GM18502 (cell line): ENCODE measurements at regions not wholly inside any gene's neighbourhood (a gene's known extent, or its start where the extent isn't known, plus 50 kb on each side); places are given as distances from the start of the nearest gene placed in this dataset.

Experiments
- ATAC-seq: cut with Tn5 transposase; IDR thresholded peaks from one replicate; pipeline ENCODE4 v1.9.1; 2021; ENCODE audit warnings: mild to moderate bottlenecking; ENCODE audit not compliant: unreplicated experiment, poor library complexity

- ATAC-seq = no peak
Observed at GRCh38 chr5:6831678-6832671, 118.7 kb downstream of the TENT4A start.

GRCh38 chr5:6832994-6833393 is 119.8 kb downstream of the TENT4A start:
- ATAC-seq = no peak

GRCh38 chr5:6833406-6833805 is 120.2 kb downstream of the TENT4A start:
- ATAC-seq = no peak

- ATAC-seq = no peak
Observed at GRCh38 chr5:6837095-6837494, 123.9 kb downstream of the TENT4A start.

GRCh38 chr5:6837519-6838110 is 124.4 kb downstream of the TENT4A start:
- no peak for ATAC-seq

- ATAC-seq = no peak
Observed at GRCh38 chr5:6838736-6839135, 125.5 kb downstream of the TENT4A start.

- no peak for ATAC-seq
Observed at GRCh38 chr5:6840136-6840793, 127.0 kb downstream of the TENT4A start.

GRCh38 chr5:6843335-6843734 is 130.1 kb downstream of the TENT4A start:
- ATAC-seq = no peak

GRCh38 chr5:6843821-6844220 is 130.6 kb downstream of the TENT4A start:
- ATAC-seq = no peak

GRCh38 chr5:6845856-6846255 is 132.6 kb downstream of the TENT4A start:
- ATAC-seq = no peak

GRCh38 chr5:6847870-6848269 is 134.6 kb downstream of the TENT4A start:
- ATAC-seq = peak; percentile 80

- ATAC-seq = no peak
Observed at GRCh38 chr5:6849316-6850105, 136.3 kb downstream of the TENT4A start.

GRCh38 chr5:6850106-6850432 is 136.8 kb downstream of the TENT4A start:
- no peak for ATAC-seq

GRCh38 chr5:6856653-6857052 is 143.4 kb downstream of the TENT4A start:
- no peak for ATAC-seq

GRCh38 chr5:6858419-6858818 is 145.2 kb downstream of the TENT4A start:
- ATAC-seq = no peak

- no peak for ATAC-seq
Observed at GRCh38 chr5:6859023-6859422, 145.8 kb downstream of the TENT4A start.

- no peak for ATAC-seq
Observed at GRCh38 chr5:6859951-6860638, 146.9 kb downstream of the TENT4A start.

GRCh38 chr5:6861036-6861435 is 147.8 kb downstream of the TENT4A start:
- ATAC-seq = no peak

GRCh38 chr5:6861667-6862066 is 148.4 kb downstream of the TENT4A start:
- no peak for ATAC-seq

GRCh38 chr5:6862306-6862705 is 149.1 kb downstream of the TENT4A start:
- no peak for ATAC-seq
